Endothelial cell of umbilical vein (primary cell): ENCODE measurements at regions not wholly inside any gene's neighbourhood (a gene's known extent, or its start where the extent isn't known, plus 50 kb on each side); places are given as distances from the start of the nearest gene placed in this dataset.

Experiments used
- BruUV-seq: library from RNA; stranded (reverse); fragments of 400-500 nt; replicated peaks from 2 replicates; lab custom pipeline; 2021; lab: Mats Ljungman, UMichigan
- CTCF ChIA-PET: fragments of 300-600, 350-600 bp; sonication (Branson Sonifier 250); formaldehyde crosslinking; loops from one replicate; lab custom pipeline; 2021; ENCODE audit warnings: antibody characterized with exemption, inconsistent platforms; lab: Charles Lee
- POLR2A ChIA-PET: fragments of 300-600, 350-600 bp; sonication (Branson Sonifier 250); formaldehyde crosslinking; loops from one replicate; lab custom pipeline; 2021; ENCODE audit warnings: antibody characterized with exemption, inconsistent platforms; lab: Charles Lee
- DNase-seq: peaks from one replicate; pipeline ENCODE4 v3.0.0-alpha.2; 2011; ENCODE audit warnings: low read depth, low spot score
- FAIRE-seq: peaks from 2 replicates; lab custom pipeline; 2011; peaks lifted over from hg19 to GRCh38; lab: Jason Lieb, UNC
- H2AFZ ChIP-seq: 2 replicates; pipeline ENCODE4 v1.6.0; 2012; ENCODE audit warnings: low read depth, low read length, control low read depth, inconsistent platforms
- H3K27ac ChIP-seq: 2 replicates; pipeline ENCODE4 v1.5.1; 2011; ENCODE audit warnings: low read depth, mild to moderate bottlenecking, control low read depth, low read length, moderate library complexity; ENCODE audit not compliant: insufficient read depth
- H3K27me3 ChIP-seq, 2 experiments: 2 replicates each; pipeline versions ENCODE4 v1.6.0 to v1.6.1; 2011; ENCODE audit warnings: low read length in 2 of 2, mixed read lengths in 1 of 2; ENCODE audit not compliant: control insufficient read depth in 2 of 2, insufficient read depth in 2 of 2
- H3K36me3 ChIP-seq, 2 experiments: 2 replicates in 1 of 2; 3 replicates in 1 of 2; pipeline ENCODE4 v1.5.1; 2011; ENCODE audit warnings: low read length in 2 of 2, mild to moderate bottlenecking in 1 of 2, moderate library complexity in 1 of 2; ENCODE audit not compliant: control insufficient read depth in 2 of 2, insufficient read depth in 2 of 2; ENCODE audit errors: extremely low read depth in 1 of 2
- H3K4me1 ChIP-seq: 3 replicates; pipeline ENCODE4 v1.5.1; 2011; ENCODE audit warnings: mild to moderate bottlenecking, low read length; ENCODE audit not compliant: control insufficient read depth, insufficient read depth; ENCODE audit errors: extremely low read depth
- H3K4me2 ChIP-seq: 2 replicates; pipeline ENCODE4 v1.6.1; 2011; ENCODE audit warnings: low read length, control low read depth, mixed read lengths; ENCODE audit not compliant: insufficient read depth
- H3K4me3 ChIP-seq, 3 experiments: fragments of 200-600 bp in 1 of 3; sonication (generic), shearing (Covaris generic) in 1 of 3; replicated peaks in 1 of 3; 2 replicates each; pipeline ENCODE4 v1.5.1; 2011 to 2016; ENCODE audit warnings: control low read depth in 3 of 3, low read length in 3 of 3, mild to moderate bottlenecking in 2 of 3, inconsistent platforms in 1 of 3, low read depth in 1 of 3, moderate library complexity in 1 of 3; ENCODE audit not compliant: insufficient read depth in 1 of 3
- H3K79me2 ChIP-seq: 2 replicates; pipeline ENCODE4 v1.6.0; 2012; ENCODE audit warnings: low read length, inconsistent platforms; ENCODE audit not compliant: control insufficient read depth, insufficient read depth
- H3K9ac ChIP-seq: replicated peaks from 2 replicates; pipeline ENCODE3; 2011; ENCODE audit warnings: low read length, control low read depth; ENCODE audit not compliant: insufficient read depth; ENCODE audit errors: extremely low read depth
- H3K9me1 ChIP-seq: replicated peaks from 3 replicates; pipeline ENCODE4 v1.6.0; 2011; ENCODE audit warnings: mild to moderate bottlenecking, low read length; ENCODE audit not compliant: control insufficient read depth, insufficient read depth; ENCODE audit errors: extremely low read depth
- H3K9me3 ChIP-seq: replicated peaks from 2 replicates; pipeline ENCODE4 v1.5.1; 2012; ENCODE audit warnings: low read length, inconsistent platforms; ENCODE audit not compliant: control insufficient read depth, insufficient read depth
- H4K20me1 ChIP-seq: replicated peaks from 2 replicates; pipeline ENCODE3; 2011; ENCODE audit warnings: mild to moderate bottlenecking, low read length; ENCODE audit not compliant: control insufficient read depth, insufficient read depth; ENCODE audit errors: extremely low read depth
- CTCF ChIP-seq, 2 donors: IDR thresholded peaks; 1 replicate in 1 of 2; 2 replicates in 1 of 2; pipeline ENCODE4 v1.5.1; 2011; ENCODE audit warnings: low read length in 2 of 2, mild to moderate bottlenecking in 2 of 2, moderate library complexity in 2 of 2, control low read depth in 1 of 2, inconsistent platforms in 1 of 2, low read depth in 1 of 2; ENCODE audit not compliant: insufficient read depth in 1 of 2; ENCODE audit errors: extremely low read depth in 1 of 2
- EZH2 ChIP-seq: IDR thresholded peaks from 2 replicates; pipeline ENCODE4 v1.6.1; 2012; ENCODE audit warnings: borderline replicate concordance, low read depth, mild to moderate bottlenecking, moderate library complexity, low read length, inconsistent platforms; ENCODE audit not compliant: severe bottlenecking
- FOS ChIP-seq: IDR thresholded peaks from 2 replicates; pipeline ENCODE4 v1.6.1; 2011; ENCODE audit warnings: mild to moderate bottlenecking, low read length, moderate library complexity, borderline replicate concordance; ENCODE audit not compliant: insufficient read depth
- GATA2 ChIP-seq: IDR thresholded peaks from 2 replicates; pipeline ENCODE4 v1.7.0; 2011; ENCODE audit warnings: low read depth, mild to moderate bottlenecking, moderate library complexity, mixed read lengths, low read length; ENCODE audit not compliant: insufficient read length, insufficient read depth
- JUN ChIP-seq: IDR thresholded peaks from 2 replicates; pipeline ENCODE4 v1.6.1; 2011; ENCODE audit warnings: borderline replicate concordance, low read depth; ENCODE audit not compliant: insufficient read length, insufficient read depth
- MAX ChIP-seq: IDR thresholded peaks from 2 replicates; pipeline ENCODE4 v1.6.1; 2011; ENCODE audit not compliant: insufficient read depth, insufficient read length
- MYC ChIP-seq: IDR thresholded peaks from one replicate; pipeline ENCODE4 v1.6.1; 2011; ENCODE audit warnings: mild to moderate bottlenecking, low read depth, low read length
- POLR2A ChIP-seq: IDR thresholded peaks from 2 replicates; pipeline ENCODE4 v1.6.1; 2012; ENCODE audit warnings: low read depth, mild to moderate bottlenecking, control low read depth, low read length
- POLR2AphosphoS5 ChIP-seq: IDR thresholded peaks from 2 replicates; pipeline ENCODE4 v1.6.1; 2012; ENCODE audit warnings: low read depth, mild to moderate bottlenecking, control low read depth, low read length, moderate library complexity; ENCODE audit not compliant: insufficient read depth
- dilution Hi-C: fragments of 300-500 bp; cut with MboI; formaldehyde crosslinking; loops from one replicate; pipeline ENCODE4 v1.15.0; 2019; ENCODE audit warnings: low sequenced_read_pairs; ENCODE audit not compliant: extremely low pct_ligation_motif_present
- intact Hi-C: fragments of 100-400 bp; cut with micrococcal nuclease; formaldehyde crosslinking; loops from one replicate; pipeline ENCODE4 v1.10.0; 2022

GRCh38 chrX:147757750-147758149 lies 154.0 kb upstream of the FMR1 start:
- no peaks in the 10 kb centered on the region for H3K9me3 ChIP-seq
- no peak for TF ChIP-seq CTCF (IDR thresholded peaks at IDR 0.05; ENCODE audit: extremely low read depth in 1 of 2, insufficient read depth in 1 of 2, low read depth in 1 of 2, low read length in 2 of 2)
- no peak for TF ChIP-seq MAX
- TF ChIP-seq POLR2A = no peak
- TF ChIP-seq FOS = no peak
- no peak for TF ChIP-seq JUN
- TF ChIP-seq EZH2 = no peak
- no peaks in the 10 kb centered on the region for H3K79me2 ChIP-seq
- no TSS peak for BruUV-seq
- H3K9me1 ChIP-seq = no peaks in the 10 kb centered on the region
- no peaks in the 10 kb centered on the region for H3K36me3 ChIP-seq
- ChIA-PET POLR2A (no interaction called here), CTCF (no interaction called here)
- H2AFZ ChIP-seq = no peak overlapping the region
- no peak overlapping the region for H3K9ac ChIP-seq
- DNase-seq = no peak
- H4K20me1 ChIP-seq = no peaks in the 10 kb centered on the region
- no peak overlapping the region for H3K27ac ChIP-seq
- intact Hi-C loops (no loop called here), dilution Hi-C loops (no loop called here)
- no peak for FAIRE-seq
- H3K4me2 ChIP-seq = no peak overlapping the region
- no peak overlapping the region for H3K4me3 ChIP-seq
- H3K4me1 ChIP-seq = no peaks in the 10 kb centered on the region
- H3K27me3 ChIP-seq = no peaks in the 10 kb centered on the region

GRCh38 chrX:147763131-147763530 lies 148.6 kb upstream of the FMR1 start:
- Histone ChIP-seq H3K4me1 (no peaks in the 10 kb centered on the region), H3K27me3 (no peaks in the 10 kb centered on the region), H3K4me3 (no peak overlapping the region), H3K27ac (no peak overlapping the region), H2AFZ (no peak overlapping the region), H3K4me2 (no peak overlapping the region), H3K79me2 (no peaks in the 10 kb centered on the region), H3K9me3 (no peaks in the 10 kb centered on the region), H3K9ac (no peak overlapping the region), H3K36me3 (no peaks in the 10 kb centered on the region), H3K9me1 (no peaks in the 10 kb centered on the region), H4K20me1 (no peaks in the 10 kb centered on the region)
- no TSS peak for BruUV-seq
- dilution Hi-C loops = no loop called here
- CTCF ChIA-PET = no interaction called here
- intact Hi-C loops = no loop called here
- FAIRE-seq = no peak
- POLR2A ChIA-PET = no interaction called here
- no peak for TF ChIP-seq EZH2
- TF ChIP-seq JUN = no peak
- TF ChIP-seq MAX = no peak
- no peak for TF ChIP-seq POLR2AphosphoS5
- no peak for TF ChIP-seq POLR2A
- no peak for TF ChIP-seq MYC
- TF ChIP-seq CTCF (IDR thresholded peaks at IDR 0.05; ENCODE audit: extremely low read depth in 1 of 2, insufficient read depth in 1 of 2, low read depth in 1 of 2, low read length in 2 of 2) = no peak
- TF ChIP-seq FOS = no peak
- TF ChIP-seq GATA2 = no peak
- no peak for DNase-seq
